HPDE6-E6E7 (cell line): ENCODE measurements at regions not wholly inside any gene's neighbourhood (a gene's known extent, or its start where the extent isn't known, plus 50 kb on each side); places are given as distances from the start of the nearest gene placed in this dataset.
"Not testable (repeated sequence)": the region's sequence is repeated elsewhere in the genome, so short reads cannot be mapped to it uniquely, and the experiment has no call there.

Experiments used
- DNase-seq: peaks from one replicate; pipeline ENCODE4 v3.0.0; 2011; ENCODE audit warnings: missing footprints; ENCODE audit errors: extremely low spot score

DNA sequence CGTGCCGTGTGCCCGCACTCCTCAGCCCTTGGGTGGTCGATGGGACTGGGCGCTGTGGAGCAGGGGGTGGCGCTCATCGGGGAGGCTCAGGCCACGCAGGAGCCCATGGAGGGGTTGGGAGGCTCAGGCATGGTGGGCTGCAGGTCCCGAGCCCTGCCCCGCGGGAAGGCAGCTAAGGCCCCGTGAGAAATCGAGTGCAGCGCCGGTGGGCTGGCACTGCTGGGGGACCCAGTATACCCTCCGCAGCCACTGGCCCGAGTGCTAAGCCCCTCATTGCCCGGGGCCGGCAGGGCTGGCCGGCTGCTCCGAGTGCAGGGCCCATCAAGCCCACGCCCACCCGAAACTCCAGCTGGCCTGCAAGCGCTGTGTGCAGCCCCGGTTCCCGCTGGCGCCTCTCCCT is 384.1 kb downstream of the GLUD2 start:
- DNase-seq = not testable (repeated sequence)

- DNase-seq = no peak
These were observed 385.9 kb downstream of the GLUD2 start for GRCh38 chrX:121433289-121433688.

DNA sequence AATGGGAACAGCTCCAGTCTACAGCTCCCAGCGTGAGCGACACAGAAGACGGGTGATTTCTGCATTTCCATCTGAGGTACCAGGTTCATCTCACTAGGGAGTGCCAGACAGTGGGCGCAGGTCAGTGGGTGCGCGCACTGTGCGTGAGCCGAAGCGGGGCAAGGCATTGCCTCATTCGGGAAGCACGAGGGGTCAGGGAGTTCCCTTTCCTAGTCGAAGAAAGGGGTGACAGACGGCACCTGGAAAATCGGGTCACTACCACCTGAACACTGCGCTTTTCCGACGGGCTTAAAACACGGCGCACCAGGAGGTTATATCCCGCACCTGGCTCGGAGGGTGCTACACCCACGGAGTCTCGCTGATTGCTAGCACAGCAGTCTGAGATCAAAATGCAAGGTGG is 390.3 kb downstream of the GLUD2 start:
- DNase-seq = not testable (repeated sequence)

GRCh38 chrX:121455890-121456289 is 408.5 kb downstream of the GLUD2 start:
- no peak for DNase-seq

GRCh38 chrX:121456315-121456714 is 408.9 kb downstream of the GLUD2 start:
- no peak for DNase-seq

GRCh38 chrX:121457096-121457495 is 409.7 kb downstream of the GLUD2 start:
- no peak for DNase-seq

GRCh38 chrX:121479406-121479805 is 432.0 kb downstream of the GLUD2 start:
- DNase-seq = no peak

DNA sequence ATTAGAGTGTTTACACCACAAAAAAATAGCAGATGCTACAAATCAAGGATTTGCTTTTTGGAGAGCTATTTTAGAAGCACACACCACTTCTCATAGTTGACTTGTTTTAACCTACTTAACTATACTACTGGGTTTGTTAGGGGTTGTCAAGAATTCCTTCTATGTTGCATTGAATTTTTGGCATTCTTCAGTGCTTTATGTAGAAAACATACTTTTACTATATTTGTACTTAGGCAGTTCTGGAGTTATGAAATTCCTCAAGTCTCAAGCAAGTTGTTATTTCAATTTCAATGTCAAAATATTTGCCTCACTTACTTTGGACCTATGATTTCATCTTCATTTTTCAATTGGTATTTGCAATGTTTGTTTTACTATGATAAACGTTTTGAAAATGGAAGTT is 449.6 kb downstream of the GLUD2 start:
- DNase-seq = no peak

- DNase-seq = no peak
These were observed 456.7 kb downstream of the GLUD2 start for GRCh38 chrX:121504153-121504552.

- DNase-seq = no peak
These were observed 498.9 kb downstream of the GLUD2 start for GRCh38 chrX:121546317-121546716.

DNA sequence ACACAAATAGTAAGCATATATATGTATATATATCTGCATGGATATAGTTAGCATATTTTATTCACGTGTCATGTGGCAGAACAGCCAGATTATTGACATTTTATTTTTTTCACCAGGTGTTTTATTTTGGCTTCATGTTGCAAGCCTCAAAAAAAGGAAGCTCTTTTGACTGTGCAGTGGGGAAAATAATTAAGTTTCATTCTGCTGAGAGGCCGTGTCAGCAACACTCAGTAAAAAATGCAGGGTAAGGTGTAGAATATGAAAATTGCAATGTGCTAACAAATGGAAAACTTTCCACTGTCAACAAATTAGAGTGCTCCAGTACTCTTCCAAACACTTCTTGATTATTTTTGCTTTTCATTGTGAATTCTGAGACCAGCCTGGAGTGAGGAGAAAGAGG is 511.5 kb downstream of the GLUD2 start:
- no peak for DNase-seq

- no peak for DNase-seq
These were observed 515.2 kb downstream of the GLUD2 start for GRCh38 chrX:121562616-121563015.

GRCh38 chrX:121569609-121570008 is 522.2 kb downstream of the GLUD2 start:
- DNase-seq = no peak

GRCh38 chrX:121570072-121570841 is 522.8 kb downstream of the GLUD2 start:
- no peak for DNase-seq

DNA sequence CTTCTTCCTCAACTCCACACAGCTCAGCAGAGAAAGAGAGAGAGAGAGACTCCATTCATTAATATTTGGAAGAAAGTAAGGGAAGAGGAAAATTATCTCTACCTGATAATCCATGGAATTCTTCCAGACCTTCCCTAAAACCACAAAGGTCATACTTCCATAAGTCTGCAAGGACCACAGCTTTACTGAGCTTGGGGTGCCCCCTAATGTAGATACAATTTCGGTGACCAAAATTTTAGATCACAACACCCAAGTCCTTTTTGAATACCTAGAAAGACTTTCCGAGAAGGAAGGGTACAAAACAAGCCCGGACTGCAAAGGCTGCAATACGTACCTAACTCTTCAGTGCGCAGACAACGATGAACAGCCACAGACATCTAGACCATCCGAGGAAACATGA is 523.9 kb downstream of the GLUD2 start:
- DNase-seq = no peak

- not testable (repeated sequence) for DNase-seq
These were observed 527.0 kb downstream of the GLUD2 start for GRCh38 chrX:121574384-121574783.

- no peak for DNase-seq
These were observed 531.8 kb downstream of the GLUD2 start for GRCh38 chrX:121579016-121579760.

- DNase-seq = no peak
These were observed 534.5 kb downstream of the GLUD2 start for GRCh38 chrX:121581885-121582284.

DNA sequence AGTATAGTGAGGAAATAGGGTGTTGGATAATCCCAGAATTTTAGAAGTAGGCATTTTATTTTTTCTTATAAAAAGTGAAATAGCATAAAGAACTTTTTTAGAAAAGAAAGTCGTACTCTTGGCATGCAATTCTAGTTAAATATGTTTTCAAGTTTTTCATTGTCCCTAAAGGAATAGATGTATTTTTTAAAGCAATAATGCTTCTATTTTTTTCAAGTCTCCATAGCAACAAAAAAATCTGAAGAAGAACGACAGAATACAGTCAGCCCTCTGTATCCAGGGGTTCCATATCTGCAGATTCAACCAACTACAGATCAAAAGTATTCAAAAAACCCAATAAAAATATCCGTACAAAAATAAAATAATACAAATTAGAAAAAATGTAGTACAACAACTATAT is 538.2 kb downstream of the GLUD2 start:
- DNase-seq = no peak

GRCh38 chrX:121592884-121593283 is 545.5 kb downstream of the GLUD2 start:
- no peak for DNase-seq

GRCh38 chrX:121598356-121598755 is 550.9 kb downstream of the GLUD2 start:
- no peak for DNase-seq

DNA sequence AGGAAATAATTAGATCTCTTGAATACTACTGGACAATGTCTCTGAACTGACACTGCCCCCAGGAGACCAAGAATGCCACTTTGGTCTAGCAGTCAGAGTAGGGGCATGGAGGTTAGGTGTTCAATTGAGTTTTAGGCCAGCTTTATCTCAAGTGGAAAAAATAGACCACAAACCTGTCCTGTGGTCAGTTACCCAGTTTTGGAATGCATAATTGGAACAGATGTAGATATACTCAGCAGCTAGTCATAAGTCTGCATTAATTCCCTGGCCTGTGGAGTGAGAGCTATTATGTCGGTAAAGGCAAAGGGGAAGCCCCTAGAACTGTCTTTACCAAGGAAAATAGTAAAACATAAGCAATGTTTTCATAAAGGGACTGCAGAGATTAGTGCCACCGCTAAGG is 587.7 kb downstream of the GLUD2 start:
- no peak for DNase-seq

- no peak for DNase-seq
These were observed 592.4 kb downstream of the GLUD2 start for GRCh38 chrX:121639781-121640180.
